Fibroblast of skin of scalp (primary cell): ENCODE measurements at regions not wholly inside any gene's neighbourhood (a gene's known extent, or its start where the extent isn't known, plus 50 kb on each side); places are given as distances from the start of the nearest gene placed in this dataset.

ENCODE experiments used
- DNase-seq: peaks from one replicate; pipeline ENCODE4 v3.0.0-alpha.2; 2013

- DNase-seq, result peak; percentile 42
Observed at GRCh38 chr16:74169687-74170376, 126.8 kb upstream of the PSMD7 start.

- DNase-seq, result no peak
Observed at GRCh38 chr16:74169066-74169465, 127.5 kb upstream of the PSMD7 start.

GRCh38 chr16:74168445-74168844, 128.2 kb upstream of the PSMD7 start:
- DNase-seq, result no peak

GRCh38 chr16:74166456-74166855, 130.2 kb upstream of the PSMD7 start:
- DNase-seq, result no peak

GRCh38 chr16:74165566-74166080, 131.0 kb upstream of the PSMD7 start:
- DNase-seq, result no peak

GRCh38 chr16:74160759-74161158, 135.9 kb upstream of the PSMD7 start:
- DNase-seq, result no peak

GRCh38 chr16:74153773-74154172, 142.8 kb upstream of the PSMD7 start:
- no peak for DNase-seq

- no peak for DNase-seq
Observed at GRCh38 chr16:74146643-74147042, 150.0 kb upstream of the PSMD7 start.

- DNase-seq, result no peak
Observed at GRCh38 chr16:74143171-74143570, 153.4 kb upstream of the PSMD7 start.

GRCh38 chr16:74141015-74141414, 155.6 kb upstream of the PSMD7 start:
- DNase-seq, result no peak

- DNase-seq, result no peak
Observed at GRCh38 chr16:74140557-74140956, 156.1 kb upstream of the PSMD7 start.

- no peak for DNase-seq
Observed at GRCh38 chr16:74123826-74124225, 172.8 kb upstream of the PSMD7 start.

- DNase-seq, result no peak
Observed at GRCh38 chr16:74123195-74123594, 173.4 kb upstream of the PSMD7 start.

GRCh38 chr16:74117798-74118197, 178.8 kb upstream of the PSMD7 start:
- no peak for DNase-seq

- no peak for DNase-seq
Observed at GRCh38 chr16:74113545-74113944, 183.1 kb upstream of the PSMD7 start.

- DNase-seq, result no peak
Observed at GRCh38 chr16:74111456-74111982, 185.1 kb upstream of the PSMD7 start.

- DNase-seq, result peak; percentile 10
Observed at GRCh38 chr16:74107795-74108610, 188.6 kb upstream of the PSMD7 start.

GRCh38 chr16:74104022-74104421, 192.6 kb upstream of the PSMD7 start:
- DNase-seq, result no peak

GRCh38 chr16:74101379-74102137, 195.1 kb upstream of the PSMD7 start:
- no peak for DNase-seq

- no peak for DNase-seq
Observed at GRCh38 chr16:74100395-74101326, 196.0 kb upstream of the PSMD7 start.

GRCh38 chr16:74099530-74099929, 197.1 kb upstream of the PSMD7 start:
- DNase-seq, result no peak

- DNase-seq, result no peak
Observed at GRCh38 chr16:74094962-74095361, 201.7 kb upstream of the PSMD7 start.
